HepG2 (cell line): ENCODE measurements at regions not wholly inside any gene's neighbourhood (a gene's known extent, or its start where the extent isn't known, plus 50 kb on each side); places are given as distances from the start of the nearest gene placed in this dataset.

Experiments used
- ATAC-seq: fragments of 200-7000 bp; cut with Tn5 transposase; 3 replicates; pipeline ENCODE4 v1.9.1; 2020; ENCODE audit warnings: mild to moderate bottlenecking, moderate library complexity
- BruUV-seq: library from RNA; stranded (reverse); fragments of 400-500 nt; replicated peaks from 2 replicates; lab custom pipeline; 2021; lab: Mats Ljungman, UMichigan
- CTCF ChIA-PET: fragments of 300-600 bp; formaldehyde crosslinking; extraction: SDS; loops from one replicate; lab custom pipeline; 2021; ENCODE audit warnings: low total read pairs, inconsistent platforms, low intra/inter-chr PET ratio; lab: Yijun Ruan, JAX
- POLR2A ChIA-PET: fragments of 350-600 bp; sonication (Branson Sonifier 250); formaldehyde crosslinking; loops from one replicate; lab custom pipeline; 2020; ENCODE audit warnings: antibody characterized with exemption, inconsistent platforms; lab: Yijun Ruan, JAX
- DNase-seq: peaks from one replicate; pipeline ENCODE4 v3.0.0-alpha.2; 2015; ENCODE audit warnings: low spot score
- FAIRE-seq: peaks from 3 replicates; lab custom pipeline; 2011; peaks lifted over from hg19 to GRCh38; lab: Jason Lieb, UNC
- H2AFZ ChIP-seq: one replicate; pipeline ENCODE4 v1.6.1; 2011; ENCODE audit warnings: low read length, inconsistent platforms
- H3K27ac ChIP-seq: fragments of 300-600 bp; 3 replicates; pipeline ENCODE4 v1.8.0; 2011; ENCODE audit warnings: mixed run types, mild to moderate bottlenecking, mixed read lengths, low read length, inconsistent platforms; ENCODE audit not compliant: insufficient read depth; ENCODE audit errors: extremely low read length
- H3K27me3 ChIP-seq, 2 experiments: fragments of 200-600 bp in 1 of 2; 2 replicates in 1 of 2; 3 replicates in 1 of 2; pipeline versions ENCODE4 v1.6.0 to v1.8.0; 2011; ENCODE audit warnings: low read length in 2 of 2, mild to moderate bottlenecking in 2 of 2, moderate library complexity in 2 of 2, inconsistent platforms in 1 of 2; ENCODE audit not compliant: insufficient read depth in 2 of 2, control insufficient read depth in 1 of 2
- H3K36me3 ChIP-seq, 2 experiments: fragments of 200-600 bp in 1 of 2; replicated peaks in 1 of 2; 2 replicates in 1 of 2; 3 replicates in 1 of 2; pipeline versions ENCODE4 v1.5.1 to v1.8.0; 2011; ENCODE audit warnings: low read length in 2 of 2, inconsistent platforms in 1 of 2; ENCODE audit not compliant: insufficient read depth in 2 of 2, control insufficient read depth in 1 of 2
- H3K4me1 ChIP-seq: 2 replicates; pipeline ENCODE4 v1.5.1; 2012; ENCODE audit warnings: low read length, inconsistent platforms; ENCODE audit not compliant: insufficient read depth
- H3K4me2 ChIP-seq: 2 replicates; pipeline ENCODE4 v1.6.0; 2011; ENCODE audit warnings: low read depth, low read length, inconsistent platforms
- H3K4me3 ChIP-seq, 3 experiments: fragments of 200-600 bp in 1 of 3; sonication (generic), shearing (Covaris generic) in 1 of 3; replicated peaks in 1 of 3; 2 replicates each; pipeline ENCODE4 v1.5.1; 2011 to 2016; ENCODE audit warnings: low read length in 3 of 3, inconsistent platforms in 2 of 3, low read depth in 2 of 3, mild to moderate bottlenecking in 2 of 3, control low read depth in 1 of 3, mixed read lengths in 1 of 3; ENCODE audit not compliant: insufficient read depth in 1 of 3
- H3K79me2 ChIP-seq: one replicate; pipeline ENCODE4 v1.6.1; 2011; ENCODE audit warnings: low read length, inconsistent platforms; ENCODE audit not compliant: insufficient read depth
- H3K9ac ChIP-seq: 2 replicates; pipeline ENCODE4 v1.6.0; 2011; ENCODE audit warnings: mild to moderate bottlenecking, low read depth, low read length, inconsistent platforms; ENCODE audit not compliant: insufficient read depth
- H3K9me3 ChIP-seq: 2 replicates; pipeline ENCODE4 v1.5.1; 2012; ENCODE audit warnings: mild to moderate bottlenecking, low read length
- H4K20me1 ChIP-seq: 2 replicates; pipeline ENCODE4 v1.6.0; 2011; ENCODE audit warnings: inconsistent platforms, mild to moderate bottlenecking, low read length, moderate library complexity; ENCODE audit not compliant: insufficient read depth
- ADNP ChIP-seq: sonication (generic); formaldehyde crosslinking; IDR thresholded peaks from 2 replicates; pipeline ENCODE4 v1.4.0; 2020; ENCODE audit warnings: missing genetic modification reagents
- FOXP1 ChIP-seq, 2 experiments: fragments of 450-650 bp in 1 of 2; IDR thresholded peaks; 2 replicates each; pipeline ENCODE4 v1.6.1; 2017 to 2018; ENCODE audit warnings: antibody characterized with exemption in 1 of 2
- RFXAP ChIP-seq: sonication (generic); formaldehyde crosslinking; IDR thresholded peaks from 2 replicates; pipeline ENCODE4 v1.4.0; 2020; ENCODE audit warnings: missing genetic modification reagents, borderline replicate concordance
- SIN3B ChIP-seq: fragments of 150-350 bp; IDR thresholded peaks from 2 replicates; pipeline ENCODE4 v1.6.1; 2014; ENCODE audit warnings: low read length
- ZBTB33 ChIP-seq: sonication (generic); formaldehyde crosslinking; IDR thresholded peaks from 2 replicates; pipeline ENCODE4 v1.4.0; 2020; ENCODE audit warnings: missing genetic modification reagents
- ZNF256 ChIP-seq: sonication (generic); formaldehyde crosslinking; conservative IDR thresholded peaks from 2 replicates; pipeline ENCODE4 v1.4.0; 2020; ENCODE audit warnings: missing genetic modification reagents
- ZNF318 ChIP-seq: sonication (generic); formaldehyde crosslinking; IDR thresholded peaks from 2 replicates; pipeline ENCODE4 v1.4.0; 2020; ENCODE audit warnings: mild to moderate bottlenecking, missing genetic modification reagents
- ZNF766 ChIP-seq: sonication (generic); formaldehyde crosslinking; IDR thresholded peaks from 2 replicates; pipeline ENCODE4 v1.5.0; 2020; ENCODE audit warnings: missing genetic modification reagents, borderline replicate concordance
- WGBS: methylation state at CpG from one replicate; pipeline ENCODE4 v1.1.6; 2017; ENCODE audit warnings: low lambda C conversion rate; 5-methylcytosine and 5-hydroxymethylcytosine counted together
- in situ Hi-C: cut with HindIII; loops from 2 replicates; pipeline ENCODE4 v1.10.0; 2017; ENCODE audit warnings: low pct_unique_long_range_greater_than_20kb; ENCODE audit not compliant: extremely low pct_ligation_motif_present
- intact Hi-C: fragments of 100-400 bp; cut with micrococcal nuclease; formaldehyde crosslinking; loops from one replicate; pipeline ENCODE4 v1.10.0; 2022; ENCODE audit not compliant: unreplicated experiment

GRCh38 chr1:60227601-60228000 is 154.0 kb upstream of the C1orf87 start (continued):
- TF ChIP-seq ZNF318 (CRISPR knock-in tag) = no peak
- TF ChIP-seq ZNF766 (CRISPR knock-in tag) = no peak

- no peak for FAIRE-seq
- CTCF ChIA-PET = no interaction called here
Observed at GRCh38 chr1:60225486-60225885, 151.9 kb upstream of the C1orf87 start.

More at GRCh38 chr1:60225486-60225885, 151.9 kb upstream of the C1orf87 start:
- Histone ChIP-seq H3K27ac (no peak overlapping the region), H3K4me2 (no peak overlapping the region), H3K36me3 (no peaks in the 10 kb centered on the region), H2AFZ (no peak overlapping the region), H3K4me1 (no peaks in the 10 kb centered on the region), H4K20me1 (no peaks in the 10 kb centered on the region), H3K9me3 (no peaks in the 10 kb centered on the region), H3K27me3 (no peaks in the 10 kb centered on the region), H3K9ac (no peak overlapping the region), H3K4me3 (no peak overlapping the region), H3K79me2 (no peaks in the 10 kb centered on the region)
- ATAC-seq = no peak
- intact Hi-C loops = no loop called here
- WGBS = 14% methylated on average over 3 of the region's 3 CpGs
- POLR2A ChIA-PET = no interaction called here
- BruUV-seq = no TSS peak
- DNase-seq = no peak
- TF ChIP-seq ZBTB33 (no peak), SIN3B (no peak), FOXP1 (IDR thresholded peaks at IDR 0.05) (no peak), FOXP1 (CRISPR knock-in tag; IDR thresholded peaks at IDR 0.05) (no peak), RFXAP (no peak), ZNF256 (CRISPR knock-in tag) (no peak), ADNP (no peak)
- TF ChIP-seq, all 625 proteins: peak for 0
- in situ Hi-C loops = no loop called here
